ENCODE measurements at regions not wholly inside any gene's neighbourhood (a gene's known extent, or its start where the extent isn't known, plus 50 kb on each side); places are given as distances from the start of the nearest gene placed in this dataset.

GRCh38 chr20:6693178-6693807, 74.2 kb upstream of the BMP2 start:
- 71% methylated on average over 6 of the region's 7 CpGs for WGBS (ENCODE audit: insufficient coverage)
- no peak for DNase-seq (ENCODE audit: low read depth in 4 of 6, low spot score in 6 of 6)

GRCh38 chr20:6692566-6693173, 74.8 kb upstream of the BMP2 start:
- Histone ChIP-seq H3K4me1 (ENCODE audit: control insufficient read depth, insufficient read depth, low read length) (peaks cover 3% of the 10 kb centered on the region), H3K36me3 (ENCODE audit: control insufficient read depth, insufficient read depth, low read length) (no peaks in the 10 kb centered on the region), H3K27me3 (ENCODE audit: control insufficient read depth, insufficient read depth, low read length) (no peaks in the 10 kb centered on the region), H3K27ac (ENCODE audit: low read depth, low read length) (no peak overlapping the region), H3K4me3 (ENCODE audit: low read depth, low read length) (no peak overlapping the region), H3K9me3 (ENCODE audit: control insufficient read depth, insufficient read depth, low read length) (no peaks in the 10 kb centered on the region)
- WGBS (ENCODE audit: insufficient coverage): 38% methylated on average over 10 of the region's 10 CpGs
- peak in 2 of 6 donors; percentile 31 to 51 for DNase-seq (ENCODE audit: low read depth in 4 of 6, low spot score in 6 of 6)

More at GRCh38 chr20:6693178-6693807, 74.2 kb upstream of the BMP2 start:
- Histone ChIP-seq H3K4me1 (ENCODE audit: control insufficient read depth, insufficient read depth, low read length) (peaks cover 3% of the 10 kb centered on the region), H3K4me3 (ENCODE audit: low read depth, low read length) (no peak overlapping the region), H3K9me3 (ENCODE audit: control insufficient read depth, insufficient read depth, low read length) (no peaks in the 10 kb centered on the region), H3K27ac (ENCODE audit: low read depth, low read length) (no peak overlapping the region), H3K36me3 (ENCODE audit: control insufficient read depth, insufficient read depth, low read length) (no peaks in the 10 kb centered on the region), H3K27me3 (ENCODE audit: control insufficient read depth, insufficient read depth, low read length) (no peaks in the 10 kb centered on the region)

- no CpG with 5 or more reads among the region's 4 CpGs for WGBS (ENCODE audit: insufficient coverage)
- Histone ChIP-seq H3K4me3 (ENCODE audit: low read depth, low read length) (no peak overlapping the region), H3K27me3 (ENCODE audit: control insufficient read depth, insufficient read depth, low read length) (no peaks in the 10 kb centered on the region), H3K36me3 (ENCODE audit: control insufficient read depth, insufficient read depth, low read length) (no peaks in the 10 kb centered on the region), H3K4me1 (ENCODE audit: control insufficient read depth, insufficient read depth, low read length) (peaks cover 3% of the 10 kb centered on the region), H3K9me3 (ENCODE audit: control insufficient read depth, insufficient read depth, low read length) (no peaks in the 10 kb centered on the region), H3K27ac (ENCODE audit: low read depth, low read length) (no peak overlapping the region)
- no peak for DNase-seq (ENCODE audit: low read depth in 4 of 6, low spot score in 6 of 6)
Observed at GRCh38 chr20:6691516-6691915, 76.0 kb upstream of the BMP2 start.

GRCh38 chr20:6689339-6689973, 78.0 kb upstream of the BMP2 start:
- Histone ChIP-seq H3K9me3 (ENCODE audit: control insufficient read depth, insufficient read depth, low read length) (no peaks in the 10 kb centered on the region), H3K27ac (ENCODE audit: low read depth, low read length) (no peak overlapping the region), H3K27me3 (ENCODE audit: control insufficient read depth, insufficient read depth, low read length) (no peaks in the 10 kb centered on the region), H3K4me1 (ENCODE audit: control insufficient read depth, insufficient read depth, low read length) (peaks cover 3% of the 10 kb centered on the region), H3K4me3 (ENCODE audit: low read depth, low read length) (no peak overlapping the region), H3K36me3 (ENCODE audit: control insufficient read depth, insufficient read depth, low read length) (no peaks in the 10 kb centered on the region)
- no peak for DNase-seq (ENCODE audit: low read depth in 4 of 6, low spot score in 6 of 6)
- WGBS (ENCODE audit: insufficient coverage): no CpG with 5 or more reads among the region's 7 CpGs

- Histone ChIP-seq H3K9me3 (ENCODE audit: control insufficient read depth, insufficient read depth, low read length) (no peaks in the 10 kb centered on the region), H3K27me3 (ENCODE audit: control insufficient read depth, insufficient read depth, low read length) (no peaks in the 10 kb centered on the region), H3K4me1 (ENCODE audit: control insufficient read depth, insufficient read depth, low read length) (no peaks in the 10 kb centered on the region), H3K27ac (ENCODE audit: low read depth, low read length) (no peak overlapping the region), H3K36me3 (ENCODE audit: control insufficient read depth, insufficient read depth, low read length) (no peaks in the 10 kb centered on the region), H3K4me3 (ENCODE audit: low read depth, low read length) (no peak overlapping the region)
- no peak for DNase-seq (ENCODE audit: low read depth in 4 of 6, low spot score in 6 of 6)
- WGBS (ENCODE audit: insufficient coverage): no CpG with 5 or more reads among the region's 2 CpGs
Observed at GRCh38 chr20:6686171-6686570, 81.3 kb upstream of the BMP2 start.

- Histone ChIP-seq H3K4me1 (ENCODE audit: control insufficient read depth, insufficient read depth, low read length) (no peaks in the 10 kb centered on the region), H3K27me3 (ENCODE audit: control insufficient read depth, insufficient read depth, low read length) (no peaks in the 10 kb centered on the region), H3K4me3 (ENCODE audit: low read depth, low read length) (no peak overlapping the region), H3K9me3 (ENCODE audit: control insufficient read depth, insufficient read depth, low read length) (no peaks in the 10 kb centered on the region), H3K36me3 (ENCODE audit: control insufficient read depth, insufficient read depth, low read length) (no peaks in the 10 kb centered on the region), H3K27ac (ENCODE audit: low read depth, low read length) (no peak overlapping the region)
- no CpG with 5 or more reads among the region's 4 CpGs for WGBS (ENCODE audit: insufficient coverage)
- DNase-seq (ENCODE audit: low read depth in 4 of 6, low spot score in 6 of 6): no peak
Observed at GRCh38 chr20:6685626-6686025, 81.9 kb upstream of the BMP2 start.

- 100% methylated on average over 3 of the region's 5 CpGs for WGBS (ENCODE audit: insufficient coverage)
- H3K27ac ChIP-seq (ENCODE audit: low read depth, low read length): no peak overlapping the region
Observed at GRCh38 chr20:6685181-6685582, 82.3 kb upstream of the BMP2 start.

GRCh38 chr20:6683021-6683977, 84.2 kb upstream of the BMP2 start:
- no peaks in the 10 kb centered on the region for H3K36me3 ChIP-seq (ENCODE audit: control insufficient read depth, insufficient read depth, low read length)
- peak in 4 of 6 donors; percentile 20 to 83 (median 48) for DNase-seq (ENCODE audit: low read depth in 4 of 6, low spot score in 6 of 6)
- 40% methylated on average over 3 of the region's 9 CpGs for WGBS (ENCODE audit: insufficient coverage)

More at GRCh38 chr20:6685181-6685582, 82.3 kb upstream of the BMP2 start:
- Histone ChIP-seq H3K4me3 (ENCODE audit: low read depth, low read length) (no peak overlapping the region), H3K9me3 (ENCODE audit: control insufficient read depth, insufficient read depth, low read length) (no peaks in the 10 kb centered on the region), H3K4me1 (ENCODE audit: control insufficient read depth, insufficient read depth, low read length) (no peaks in the 10 kb centered on the region), H3K27me3 (ENCODE audit: control insufficient read depth, insufficient read depth, low read length) (no peaks in the 10 kb centered on the region), H3K36me3 (ENCODE audit: control insufficient read depth, insufficient read depth, low read length) (no peaks in the 10 kb centered on the region)
- DNase-seq (ENCODE audit: low read depth in 4 of 6, low spot score in 6 of 6): no peak

GRCh38 chr20:6680854-6681253, 86.6 kb upstream of the BMP2 start:
- Histone ChIP-seq H3K27me3 (ENCODE audit: control insufficient read depth, insufficient read depth, low read length) (no peaks in the 10 kb centered on the region), H3K27ac (ENCODE audit: low read depth, low read length) (no peak overlapping the region), H3K9me3 (ENCODE audit: control insufficient read depth, insufficient read depth, low read length) (no peaks in the 10 kb centered on the region), H3K4me3 (ENCODE audit: low read depth, low read length) (no peak overlapping the region), H3K4me1 (ENCODE audit: control insufficient read depth, insufficient read depth, low read length) (no peaks in the 10 kb centered on the region), H3K36me3 (ENCODE audit: control insufficient read depth, insufficient read depth, low read length) (no peaks in the 10 kb centered on the region)
- WGBS (ENCODE audit: insufficient coverage): 100% methylated on average over 4 of the region's 7 CpGs
- DNase-seq (ENCODE audit: low read depth in 4 of 6, low spot score in 6 of 6): no peak

More at GRCh38 chr20:6683021-6683977, 84.2 kb upstream of the BMP2 start:
- Histone ChIP-seq H3K27me3 (ENCODE audit: control insufficient read depth, insufficient read depth, low read length) (no peaks in the 10 kb centered on the region), H3K4me3 (ENCODE audit: low read depth, low read length) (no peak overlapping the region), H3K9me3 (ENCODE audit: control insufficient read depth, insufficient read depth, low read length) (no peaks in the 10 kb centered on the region), H3K27ac (ENCODE audit: low read depth, low read length) (no peak overlapping the region), H3K4me1 (ENCODE audit: control insufficient read depth, insufficient read depth, low read length) (no peaks in the 10 kb centered on the region)

Data from spinal cord (tissue), 9 donors.